SK-N-SH (cell line): ENCODE measurements at regions not wholly inside any gene's neighbourhood (a gene's known extent, or its start where the extent isn't known, plus 50 kb on each side); places are given as distances from the start of the nearest gene placed in this dataset.

Source experiments
- EP300 ChIP-seq, 2 experiments: IDR thresholded peaks; 2 replicates each; pipeline versions ENCODE4 v1.4.0 to v1.6.1; 2012; ENCODE audit warnings: borderline replicate concordance in 1 of 2, low read depth in 1 of 2, low read length in 1 of 2
- FOXM1 ChIP-seq: IDR thresholded peaks from 2 replicates; pipeline ENCODE4 v1.4.0; 2012; ENCODE audit warnings: low read depth, mild to moderate bottlenecking
- POLR2AphosphoS5 ChIP-seq: IDR thresholded peaks from 2 replicates; pipeline ENCODE4 v1.6.1; 2012; ENCODE audit warnings: low read depth, low read length
- SIN3A ChIP-seq: IDR thresholded peaks from 2 replicates; pipeline ENCODE4 v1.6.1; 2012; ENCODE audit warnings: low read depth, mild to moderate bottlenecking, low read length, moderate library complexity, borderline replicate concordance
- TAF1 ChIP-seq: IDR thresholded peaks from 2 replicates; pipeline ENCODE4 v1.6.1; 2012; ENCODE audit warnings: low read depth, mild to moderate bottlenecking, low read length, moderate library complexity, borderline replicate concordance
- TF ChIP-seq, protein P1 (sequence below): fragments of 200-600 bp; sonication (generic); IDR thresholded peaks from 2 replicates; pipeline ENCODE4 v1.6.1; 2017; ENCODE audit warnings: antibody characterized with exemption, mild to moderate bottlenecking, moderate library complexity

DNA sequence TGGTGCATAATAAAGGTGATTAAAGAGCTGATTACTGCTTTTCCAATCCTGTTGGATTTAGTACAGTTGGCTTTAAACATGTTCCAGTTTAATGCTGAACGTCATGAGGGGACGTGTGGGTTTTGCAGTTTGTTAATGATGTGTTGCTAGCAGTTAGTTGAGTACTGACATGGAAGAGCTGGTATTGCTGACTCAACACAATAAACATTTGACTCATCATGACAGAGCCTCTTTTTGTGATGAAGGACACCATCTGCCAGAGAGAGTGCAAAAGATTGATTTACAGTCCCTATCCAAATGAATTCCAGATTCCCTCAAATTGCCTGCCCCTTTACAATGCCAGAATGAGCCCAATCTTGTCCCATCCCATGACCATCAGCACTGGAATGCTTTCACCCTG is 346.2 kb upstream of the PRICKLE1 start:
- TF ChIP-seq, protein P1, sequence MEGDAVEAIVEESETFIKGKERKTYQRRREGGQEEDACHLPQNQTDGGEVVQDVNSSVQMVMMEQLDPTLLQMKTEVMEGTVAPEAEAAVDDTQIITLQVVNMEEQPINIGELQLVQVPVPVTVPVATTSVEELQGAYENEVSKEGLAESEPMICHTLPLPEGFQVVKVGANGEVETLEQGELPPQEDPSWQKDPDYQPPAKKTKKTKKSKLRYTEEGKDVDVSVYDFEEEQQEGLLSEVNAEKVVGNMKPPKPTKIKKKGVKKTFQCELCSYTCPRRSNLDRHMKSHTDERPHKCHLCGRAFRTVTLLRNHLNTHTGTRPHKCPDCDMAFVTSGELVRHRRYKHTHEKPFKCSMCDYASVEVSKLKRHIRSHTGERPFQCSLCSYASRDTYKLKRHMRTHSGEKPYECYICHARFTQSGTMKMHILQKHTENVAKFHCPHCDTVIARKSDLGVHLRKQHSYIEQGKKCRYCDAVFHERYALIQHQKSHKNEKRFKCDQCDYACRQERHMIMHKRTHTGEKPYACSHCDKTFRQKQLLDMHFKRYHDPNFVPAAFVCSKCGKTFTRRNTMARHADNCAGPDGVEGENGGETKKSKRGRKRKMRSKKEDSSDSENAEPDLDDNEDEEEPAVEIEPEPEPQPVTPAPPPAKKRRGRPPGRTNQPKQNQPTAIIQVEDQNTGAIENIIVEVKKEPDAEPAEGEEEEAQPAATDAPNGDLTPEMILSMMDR, result no peak
- TF ChIP-seq SIN3A (no peak), POLR2AphosphoS5 (no peak), TAF1 (no peak), FOXM1 (no peak), EP300 (IDR thresholded peaks at IDR 0.05; ENCODE audit: borderline replicate concordance in 1 of 2, low read depth in 1 of 2, low read length in 1 of 2) (no peak)
